SK-N-SH treated with all-trans-retinoic acid at 6 μM for 48 hours (cell line): ENCODE measurements at regions not wholly inside any gene's neighbourhood (a gene's known extent, or its start where the extent isn't known, plus 50 kb on each side); places are given as distances from the start of the nearest gene placed in this dataset.

Experiments used
- ATAC-seq: fragments of 200-7000 bp; cut with Tn5 transposase; 3 replicates; pipeline ENCODE4 v1.9.1; 2020; ENCODE audit warnings: mild to moderate bottlenecking, moderate library complexity
- ARNTL ChIP-seq: fragments of 450-650 bp; formaldehyde crosslinking; IDR thresholded peaks from 2 replicates; pipeline ENCODE4 v1.5.0; 2020; ENCODE audit warnings: low read depth, mild to moderate bottlenecking, moderate library complexity, borderline replicate concordance
- BACH2 ChIP-seq: fragments of 250-450 bp; sonication (Bioruptor Pico); IDR thresholded peaks from 2 replicates; pipeline ENCODE4 v1.9.0; 2021; ENCODE audit warnings: mild to moderate bottlenecking, borderline replicate concordance
- CREB5 ChIP-seq: fragments of 250-450 bp; sonication (Bioruptor Pico); IDR thresholded peaks from 2 replicates; pipeline ENCODE4 v1.5.1; 2020; ENCODE audit warnings: low read depth, mild to moderate bottlenecking, moderate library complexity
- CSDC2 ChIP-seq: fragments of 250-450 bp; sonication (Bioruptor Pico); IDR thresholded peaks from 2 replicates; pipeline ENCODE4 v1.5.0; 2020; ENCODE audit warnings: mild to moderate bottlenecking, moderate library complexity
- CSRNP3 ChIP-seq: fragments of 250-450 bp; sonication (Bioruptor Pico); IDR thresholded peaks from 2 replicates; pipeline ENCODE4 v1.5.1; 2021; ENCODE audit warnings: mild to moderate bottlenecking, moderate library complexity
- GLIS3 ChIP-seq: fragments of 250-450 bp; sonication (Bioruptor Pico); IDR thresholded peaks from 2 replicates; pipeline ENCODE4 v1.5.0; 2020; ENCODE audit warnings: mild to moderate bottlenecking, moderate library complexity
- ISL1 ChIP-seq: fragments of 250-450 bp; sonication (Bioruptor Pico); IDR thresholded peaks from 2 replicates; pipeline ENCODE4 v2.1.2; 2022; ENCODE audit warnings: mild to moderate bottlenecking, moderate library complexity
- POU6F1 ChIP-seq: fragments of 250-450 bp; sonication (Bioruptor Pico); IDR thresholded peaks from 2 replicates; pipeline ENCODE4 v1.8.0; 2021; ENCODE audit warnings: low read depth, mild to moderate bottlenecking, moderate library complexity, borderline replicate concordance
- PPARA ChIP-seq: fragments of 250-450 bp; sonication (Bioruptor Pico); IDR thresholded peaks from 2 replicates; pipeline ENCODE4 v1.5.0; 2020; ENCODE audit warnings: mild to moderate bottlenecking, borderline replicate concordance
- RARB ChIP-seq: fragments of 250-450 bp; sonication (Bioruptor Pico); IDR thresholded peaks from 2 replicates; pipeline ENCODE4 v1.8.0; 2021; ENCODE audit warnings: mild to moderate bottlenecking, moderate library complexity
- TOX ChIP-seq: fragments of 250-450 bp; sonication (Bioruptor Pico); IDR thresholded peaks from 2 replicates; pipeline ENCODE4 v1.8.0; 2021; ENCODE audit warnings: mild to moderate bottlenecking, moderate library complexity, borderline replicate concordance
- TSHZ2 ChIP-seq: fragments of 250-450 bp; sonication (Bioruptor Pico); IDR thresholded peaks from 2 replicates; pipeline ENCODE4 v1.5.0; 2020; ENCODE audit warnings: mild to moderate bottlenecking, moderate library complexity
- ZC3H10 ChIP-seq: fragments of 250-450 bp; sonication (Bioruptor Pico); IDR thresholded peaks from 2 replicates; pipeline ENCODE4 v1.5.1; 2021; ENCODE audit warnings: mild to moderate bottlenecking, moderate library complexity
- ZFP3 ChIP-seq: fragments of 250-450 bp; sonication (Bioruptor Pico); IDR thresholded peaks from 2 replicates; pipeline ENCODE4 v1.5.0; 2020; ENCODE audit warnings: mild to moderate bottlenecking, moderate library complexity
- ZFP30 ChIP-seq: fragments of 450-650 bp; formaldehyde crosslinking; IDR thresholded peaks from 2 replicates; pipeline ENCODE4 v1.5.0; 2022; ENCODE audit warnings: mild to moderate bottlenecking, moderate library complexity
- ZNF565 ChIP-seq: fragments of 450-650 bp; formaldehyde crosslinking; conservative IDR thresholded peaks from 2 replicates; pipeline ENCODE4 v1.5.0; 2020; ENCODE audit warnings: low read depth, mild to moderate bottlenecking, moderate library complexity
- ZNF70 ChIP-seq: fragments of 450-650 bp; formaldehyde crosslinking; IDR thresholded peaks from 2 replicates; pipeline ENCODE4 v1.5.0; 2020; ENCODE audit warnings: mild to moderate bottlenecking, moderate library complexity
- ZNF8 ChIP-seq: fragments of 450-650 bp; formaldehyde crosslinking; IDR thresholded peaks from 2 replicates; pipeline ENCODE4 v1.5.0; 2020; ENCODE audit warnings: mild to moderate bottlenecking, moderate library complexity

GRCh38 chr21:19608101-19608621, 1204.6 kb upstream of the TMPRSS15 start:
- no peak for ATAC-seq
- TF ChIP-seq PPARA (CRISPR knock-in tag) (no peak), CSRNP3 (no peak), POU6F1 (CRISPR knock-in tag) (no peak), ZNF70 (CRISPR knock-in tag) (no peak), RARB (CRISPR knock-in tag) (no peak), TSHZ2 (CRISPR knock-in tag) (no peak), CSDC2 (no peak), TOX (CRISPR knock-in tag) (no peak), BACH2 (CRISPR knock-in tag) (no peak), ZFP30 (CRISPR knock-in tag) (no peak), GLIS3 (no peak), ZNF8 (CRISPR knock-in tag) (no peak), CREB5 (no peak), ZC3H10 (CRISPR knock-in tag) (no peak)

- no peak for ATAC-seq
Observed at GRCh38 chr21:19609611-19610010, 1206.0 kb upstream of the TMPRSS15 start.

More at GRCh38 chr21:19609611-19610010, 1206.0 kb upstream of the TMPRSS15 start:
- TF ChIP-seq ZNF565 (no peak), ZFP3 (no peak), ZNF8 (CRISPR knock-in tag) (no peak), PPARA (CRISPR knock-in tag) (no peak), ZC3H10 (CRISPR knock-in tag) (no peak), CSRNP3 (no peak), TSHZ2 (CRISPR knock-in tag) (no peak), ISL1 (CRISPR knock-in tag) (no peak), ARNTL (CRISPR knock-in tag) (no peak), POU6F1 (CRISPR knock-in tag) (no peak), BACH2 (CRISPR knock-in tag) (no peak), CSDC2 (no peak)
